ENCODE measurements at regions not wholly inside any gene's neighbourhood (a gene's known extent, or its start where the extent isn't known, plus 50 kb on each side); places are given as distances from the start of the nearest gene placed in this dataset.

- H3K27ac ChIP-seq (ENCODE audit: low read depth, low read length) = no peak overlapping the region
- H2AK5ac ChIP-seq (ENCODE audit: low read depth, low read length) = no peak overlapping the region
- no peak overlapping the region for H2BK15ac ChIP-seq (ENCODE audit: low read length)
- H2BK20ac ChIP-seq (ENCODE audit: low read length) = no peak overlapping the region
- FAIRE-seq (no peak), DNase-seq (ENCODE audit: low read depth in 1 of 2, low spot score in 2 of 2) (no peak)
- H3K4ac ChIP-seq (replicated peaks; ENCODE audit: insufficient read length, low read depth, low read length) = no peak overlapping the region
- ChIA-PET POLR2A (ENCODE audit: partially characterized antibody) (no interaction called here), CTCF (ENCODE audit: partially characterized antibody) (no interaction called here)
- no peaks in the 10 kb centered on the region for H3K79me2 ChIP-seq (ENCODE audit: control insufficient read depth in 1 of 2, insufficient read depth in 2 of 2, low read length in 2 of 2)
- H3K4me1 ChIP-seq (replicated peaks in 1 of 4; ENCODE audit: control insufficient read depth in 3 of 4, insufficient read depth in 4 of 4, low read length in 3 of 4) = no peaks in the 10 kb centered on the region
- no peak overlapping the region for H2AFZ ChIP-seq (ENCODE audit: low read length)
- H3K9ac ChIP-seq (replicated peaks in 1 of 4; ENCODE audit: extremely low read depth in 1 of 4, low read depth in 3 of 4, low read length in 3 of 4) = no peak overlapping the region
- peaks cover 0 to 9% of the 10 kb centered on the region in 2 experiments; a peak in 2 of 4 replicates for H3K9me3 ChIP-seq (ENCODE audit: insufficient read depth in 2 of 2, low read depth in 1 of 2, low read length in 1 of 2)
- no peaks in the 10 kb centered on the region for H3K36me3 ChIP-seq (ENCODE audit: control insufficient read depth in 2 of 4, insufficient read depth in 4 of 4, low read length in 3 of 4)
- H2BK12ac ChIP-seq (ENCODE audit: low read depth, low read length) = no peak overlapping the region
- no peak overlapping the region for H4K91ac ChIP-seq (replicated peaks; ENCODE audit: insufficient read length, low read length)
- H3K23ac ChIP-seq (ENCODE audit: insufficient read length) = no peak overlapping the region
- H3K4me3 ChIP-seq (ENCODE audit: extremely low read depth in 1 of 4, insufficient read depth in 2 of 4, low read depth in 3 of 4, low read length in 4 of 4) = no peak overlapping the region
- no peak overlapping the region for H2BK120ac ChIP-seq (replicated peaks; ENCODE audit: low read depth, low read length)
- no peaks in the 10 kb centered on the region for H3K27me3 ChIP-seq (replicated peaks in 1 of 4; ENCODE audit: control insufficient read depth in 3 of 4, extremely low read depth in 1 of 4, insufficient read depth in 3 of 4, low read length in 3 of 4)
- H2BK5ac ChIP-seq (ENCODE audit: low read depth, low read length) = no peak overlapping the region
- no peaks in the 10 kb centered on the region for H3K79me1 ChIP-seq (ENCODE audit: low read depth, low read length)
- H3K23me2 ChIP-seq (ENCODE audit: low read depth, low read length) = no peaks in the 10 kb centered on the region
- WGBS, 2 experiments (ENCODE audit: extremely low coverage in 1 of 2, insufficient coverage in 1 of 2, insufficient read length in 1 of 2, insufficient replicate concordance in 2 of 2, low coverage in 1 of 2, low lambda C conversion rate in 2 of 2, missing lambda C conversion rate in 1 of 2) = 91% methylated on average over 5 of the region's 5 CpGs; no CpG with 5 or more reads in 1 of the 2 experiments
- H3K56ac ChIP-seq (replicated peaks; ENCODE audit: insufficient read length, low read depth, low read length) = no peak overlapping the region
- no peak overlapping the region for H3K14ac ChIP-seq (ENCODE audit: insufficient read length)
- H4K5ac ChIP-seq (ENCODE audit: insufficient read length, low read depth, low read length) = no peak overlapping the region
- no peak overlapping the region for H3K18ac ChIP-seq (ENCODE audit: extremely low read depth, low read length)
- no peaks in the 10 kb centered on the region for H4K20me1 ChIP-seq (replicated peaks in 1 of 2; ENCODE audit: control insufficient read depth in 1 of 2, insufficient read depth in 2 of 2, low read length in 2 of 2)
- no peak overlapping the region for H3K4me2 ChIP-seq (ENCODE audit: insufficient read depth in 1 of 2, low read depth in 2 of 2, low read length in 2 of 2)
- H4K8ac ChIP-seq (ENCODE audit: extremely low read depth, insufficient read depth, low read length) = no peak overlapping the region
- no peak for TF ChIP-seq TCF12 (IDR thresholded peaks at IDR 0.05; ENCODE audit: low read depth, low read length)
Measured at GRCh38 chr2:39897273-39897672, 118.2 kb upstream of the THUMPD2 start.

Data from H1 (cell line).